ENCODE measurements at regions not wholly inside any gene's neighbourhood (a gene's known extent, or its start where the extent isn't known, plus 50 kb on each side); places are given as distances from the start of the nearest gene placed in this dataset.
"Not testable (repeated sequence)": the region's sequence is repeated elsewhere in the genome, so short reads cannot be mapped to it uniquely, and the experiment has no call there.

DNA sequence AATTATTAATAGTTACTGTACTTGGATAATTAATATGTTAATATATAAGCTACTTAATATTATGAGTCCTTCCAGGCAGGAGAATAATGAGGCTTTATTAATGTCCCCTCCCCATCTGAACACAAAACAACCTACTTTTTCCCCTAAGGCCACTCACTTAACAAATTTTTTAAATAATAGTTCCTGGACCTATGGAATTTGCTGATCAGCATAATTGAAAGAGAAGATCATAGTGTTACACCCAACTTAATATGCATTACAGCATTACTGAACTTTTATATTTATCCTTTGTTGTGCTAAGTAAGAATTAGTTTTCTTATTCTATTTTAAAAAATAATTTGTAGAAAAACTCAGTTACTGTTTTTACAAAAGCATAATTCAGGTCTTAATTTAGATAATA is 1537.7 kb upstream of the GOT2 start:
- DNase-seq (ENCODE audit: low read depth in 2 of 2) = no peak

DNA sequence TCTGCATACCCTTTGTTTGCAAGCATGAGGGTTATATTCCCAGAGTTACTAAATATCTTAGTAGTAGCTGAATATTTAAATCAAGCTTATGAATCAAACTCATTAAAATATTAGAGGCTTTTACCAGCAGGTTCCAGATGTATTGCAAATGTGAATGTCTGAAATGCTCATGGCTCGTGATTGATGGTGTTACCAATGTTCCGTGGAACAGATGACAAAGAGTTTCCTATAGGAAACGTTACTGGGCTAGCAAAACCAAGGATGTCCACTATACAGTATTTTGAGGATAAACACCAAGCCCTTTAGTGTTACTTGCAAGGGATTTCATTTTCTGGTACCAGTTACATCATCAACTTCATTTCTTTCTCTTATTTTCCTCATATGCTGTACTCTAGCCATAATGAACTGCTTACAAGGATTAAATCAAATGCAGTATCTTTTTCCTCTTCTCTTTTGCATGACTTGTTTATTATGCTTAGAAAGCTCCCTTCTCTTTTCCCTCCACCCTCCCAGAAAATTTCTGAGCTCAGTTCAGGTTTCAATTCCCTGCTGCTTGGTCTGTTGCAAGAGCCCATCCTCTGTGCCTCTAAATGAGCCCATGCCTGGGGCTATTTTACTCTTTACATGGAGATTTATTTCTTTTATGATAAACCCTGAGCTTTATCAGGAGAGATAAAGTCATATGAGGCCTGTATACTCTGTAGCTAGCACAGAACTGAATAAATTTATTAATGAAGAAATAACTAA is 1537.1 kb upstream of the GOT2 start:
- no peak for DNase-seq (ENCODE audit: low read depth in 2 of 2)

DNA sequence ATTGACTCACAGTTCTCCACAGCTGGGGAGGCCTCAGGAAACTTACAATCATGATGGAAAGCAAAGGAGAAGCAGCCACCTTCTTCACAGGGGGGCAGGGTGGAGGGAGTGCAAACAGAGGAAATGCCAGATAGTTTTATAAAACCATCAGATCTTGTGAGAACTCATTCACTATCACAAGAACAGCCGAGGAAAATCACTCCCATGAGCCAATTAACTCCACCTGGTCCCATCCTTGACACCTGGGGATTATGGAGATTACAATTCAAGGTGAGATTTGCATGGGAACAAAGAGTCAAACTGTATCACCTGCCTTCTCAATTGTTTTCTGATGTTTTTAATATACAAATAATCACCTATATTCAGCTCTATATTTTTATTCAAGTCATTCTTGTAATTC is 1527.3 kb upstream of the GOT2 start:
- DNase-seq (ENCODE audit: low read depth in 2 of 2) = no peak

DNA sequence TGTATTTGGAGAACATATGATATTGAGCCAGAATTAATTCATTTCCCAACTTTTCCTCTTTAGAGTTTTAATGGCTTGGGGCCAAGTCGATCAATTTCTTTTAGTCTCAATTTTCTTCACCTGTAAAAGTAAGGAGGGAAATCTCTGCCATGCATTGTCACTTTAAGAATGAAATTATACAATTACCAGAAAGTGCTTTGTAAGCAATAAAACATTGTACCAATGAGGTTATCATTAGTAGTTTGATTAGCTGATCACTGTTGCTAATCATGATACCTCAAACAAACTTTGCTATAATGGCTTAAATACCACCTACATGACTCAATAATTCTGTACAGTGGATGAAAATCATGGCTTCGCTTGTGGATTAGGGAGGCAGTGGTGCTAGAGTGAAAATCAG is 1525.8 kb upstream of the GOT2 start:
- no peak for DNase-seq (ENCODE audit: low read depth in 2 of 2)

DNA sequence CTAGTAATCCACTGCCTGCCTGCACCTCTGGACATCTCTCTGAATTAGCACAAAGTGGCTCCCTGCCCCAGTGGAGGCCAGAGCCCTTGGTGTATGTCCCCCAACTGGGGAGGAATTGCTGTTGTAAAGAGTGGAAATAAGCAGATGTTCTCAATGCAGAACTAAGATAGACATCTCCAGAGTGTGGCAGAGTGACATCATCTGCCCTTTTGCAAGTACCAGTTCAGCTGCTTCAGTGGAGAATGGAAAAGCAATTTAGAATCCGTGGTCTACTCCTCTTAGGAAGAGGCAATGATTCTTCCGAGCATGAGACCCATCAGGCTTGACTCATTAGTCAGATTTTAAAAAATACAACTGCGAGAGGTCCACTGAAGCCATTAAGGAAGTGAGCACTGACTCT is 1512.0 kb upstream of the GOT2 start:
- DNase-seq (ENCODE audit: low read depth in 2 of 2) = no peak

DNA sequence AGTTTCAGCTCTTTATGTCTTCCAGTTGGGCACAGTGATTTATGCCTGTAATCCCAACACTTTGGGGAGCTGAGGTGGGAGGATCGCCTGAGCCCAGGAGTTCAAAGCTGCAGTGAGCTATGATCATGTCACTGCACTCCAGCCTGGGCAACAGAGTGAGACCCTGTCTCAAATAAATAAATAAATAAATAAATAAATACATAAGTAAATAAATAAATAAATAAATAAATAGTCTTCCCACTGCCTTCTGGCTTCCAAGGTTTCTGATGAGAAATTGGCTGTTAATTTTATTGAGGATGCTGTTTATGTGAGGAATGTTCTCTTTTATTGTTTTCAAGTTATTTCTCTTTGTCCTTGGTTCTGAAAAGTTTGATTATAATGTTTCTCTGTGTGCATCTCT is 1507.6 kb upstream of the GOT2 start:
- no peak for DNase-seq (ENCODE audit: low read depth in 2 of 2)

DNA sequence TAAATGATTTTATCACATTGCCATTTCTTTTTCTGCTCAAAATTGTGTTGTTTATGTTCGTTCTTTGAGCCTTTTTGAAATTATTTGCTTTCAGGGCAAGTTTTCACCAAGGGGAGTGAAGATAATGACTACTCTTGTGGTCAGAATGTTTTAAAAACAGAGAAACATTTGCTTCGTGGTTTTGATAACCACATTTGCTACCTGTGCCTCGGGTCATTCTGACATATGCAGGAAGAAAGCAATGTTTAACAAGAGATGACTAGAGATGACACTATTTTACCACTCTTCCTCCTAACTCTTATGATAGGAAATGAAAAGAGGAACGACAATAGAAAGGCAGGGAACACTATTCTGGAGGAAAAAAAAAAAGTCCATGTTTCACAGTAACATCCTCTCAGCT is 1496.5 kb upstream of the GOT2 start:
- no peak for DNase-seq (ENCODE audit: low read depth in 2 of 2)

DNA sequence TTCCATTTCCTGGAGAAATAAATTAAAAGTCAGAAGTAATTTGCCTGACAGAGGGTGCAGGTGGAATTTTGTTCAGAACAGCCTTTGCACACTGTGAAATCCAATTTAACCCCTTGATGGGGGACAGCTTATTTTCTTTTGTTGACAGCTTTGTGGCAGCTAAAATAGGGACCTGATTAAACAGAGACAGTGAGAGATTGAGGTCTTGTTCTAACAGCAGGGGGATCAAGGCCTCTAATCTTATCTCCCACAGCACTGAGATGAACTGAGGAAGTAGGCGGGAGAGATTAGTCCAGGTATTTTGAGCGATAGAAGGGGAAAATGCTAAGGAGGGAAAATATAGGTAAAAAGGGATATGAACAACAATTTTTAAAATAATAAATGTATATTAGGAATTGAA is 1491.4 kb upstream of the GOT2 start:
- no peak for DNase-seq (ENCODE audit: low read depth in 2 of 2)

DNA sequence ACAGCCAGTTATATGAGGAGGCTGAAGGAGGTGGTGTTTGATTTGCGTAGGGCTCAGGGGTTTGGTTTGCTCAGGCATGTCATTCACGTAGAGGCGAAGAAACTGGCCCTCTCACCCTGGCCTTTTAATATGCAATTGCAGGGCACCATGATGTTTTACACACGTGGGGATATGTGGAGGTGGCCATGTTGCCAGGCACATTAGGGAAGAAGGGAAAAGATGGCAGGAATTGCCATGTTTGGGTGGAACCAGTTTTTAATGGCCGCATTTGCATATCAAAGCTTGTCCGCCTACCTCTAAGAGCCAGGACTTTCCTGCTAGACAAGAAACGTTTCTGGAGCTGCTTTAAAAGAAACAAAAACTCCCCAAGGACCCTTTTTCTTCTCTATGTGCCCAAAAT is 1483.7 kb upstream of the GOT2 start:
- no peak for DNase-seq (ENCODE audit: low read depth in 2 of 2)

DNA sequence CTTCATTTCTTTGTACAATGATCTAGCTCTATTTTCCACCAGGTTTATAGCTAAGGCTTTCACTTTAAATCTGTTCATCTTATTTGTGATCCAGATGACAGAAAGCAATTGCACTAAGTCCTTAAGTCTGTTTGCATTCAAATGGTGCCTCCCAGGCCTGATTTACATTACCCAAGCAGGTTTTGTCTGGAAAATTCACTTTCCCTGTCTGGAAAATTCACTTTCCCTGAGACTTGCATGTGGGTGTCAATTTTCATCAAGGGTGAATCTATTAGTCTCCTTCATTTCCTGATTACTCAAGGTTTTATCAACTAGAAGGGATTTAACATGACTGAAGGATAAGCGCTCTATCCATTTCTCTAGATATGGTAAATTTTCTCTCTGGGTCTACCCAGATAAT is 1480.2 kb upstream of the GOT2 start:
- DNase-seq (ENCODE audit: low read depth in 2 of 2) = no peak

DNA sequence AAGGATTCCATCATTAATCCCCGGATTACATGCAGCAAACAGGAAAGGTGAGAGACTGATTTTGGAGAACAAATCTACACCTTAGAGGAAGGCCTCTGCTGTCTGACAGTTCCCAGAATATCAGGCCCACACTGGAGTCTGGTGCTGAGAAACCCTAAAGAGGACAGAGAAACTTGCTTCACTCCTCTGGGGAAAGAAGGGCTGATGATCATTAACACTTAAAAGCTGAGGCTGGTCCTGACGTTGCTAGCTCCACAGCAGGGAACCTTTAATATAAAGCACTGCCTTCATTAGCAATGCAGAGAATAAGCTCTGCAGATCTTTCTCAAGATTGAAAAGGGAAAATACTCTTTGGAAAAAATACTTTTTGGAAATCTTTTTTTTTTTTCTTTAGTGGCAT is 1472.4 kb upstream of the GOT2 start:
- DNase-seq (ENCODE audit: low read depth in 2 of 2) = no peak

DNA sequence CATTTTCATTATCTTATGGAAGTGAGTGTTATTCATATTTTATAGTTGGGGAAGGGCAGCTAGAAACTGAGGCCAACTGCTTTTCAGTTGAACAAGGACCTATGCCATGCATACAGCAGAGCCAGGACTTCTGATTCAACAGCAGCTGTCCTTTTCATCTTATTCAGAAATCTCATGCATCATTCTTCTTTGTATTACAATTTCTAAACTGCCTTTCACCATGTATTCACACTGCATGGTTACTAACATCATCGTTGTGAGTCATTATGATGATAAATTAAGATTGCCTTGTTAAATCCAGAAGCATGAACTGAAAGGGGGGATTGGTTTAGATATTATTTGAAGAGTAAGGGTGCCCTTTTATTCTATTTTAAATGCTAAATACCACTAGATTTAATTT is 1470.1 kb upstream of the GOT2 start:
- DNase-seq (ENCODE audit: low read depth in 2 of 2) = no peak

DNA sequence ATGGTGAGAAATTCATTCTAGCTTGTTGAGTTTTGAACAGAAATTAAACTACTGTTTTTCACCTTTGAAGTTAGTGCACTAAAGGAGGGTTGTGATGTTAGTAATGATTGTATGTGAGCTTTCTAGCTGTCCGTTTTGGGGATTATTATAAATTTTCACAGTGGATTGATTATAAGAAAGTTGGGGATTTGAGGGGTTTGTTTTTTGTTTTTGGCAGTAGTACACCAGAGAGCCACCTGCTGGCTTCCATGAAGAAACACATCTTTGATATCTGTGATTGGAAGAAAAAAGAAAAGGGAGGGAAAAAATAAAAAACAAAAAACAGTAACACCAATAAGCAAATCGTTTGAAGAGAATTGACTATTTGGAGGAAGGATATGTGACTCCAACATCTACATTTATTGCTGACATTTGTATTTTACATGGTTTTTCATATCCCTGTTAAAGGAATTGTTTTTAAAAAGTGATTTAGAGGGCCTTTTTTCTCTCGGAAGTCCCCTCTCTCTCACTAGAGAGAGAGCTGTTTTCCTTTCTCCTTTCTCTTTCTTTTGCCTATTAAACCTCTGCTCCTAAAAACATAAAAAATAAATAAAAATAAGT is 1469.5 kb upstream of the GOT2 start:
- no peak for DNase-seq (ENCODE audit: low read depth in 2 of 2)

DNA sequence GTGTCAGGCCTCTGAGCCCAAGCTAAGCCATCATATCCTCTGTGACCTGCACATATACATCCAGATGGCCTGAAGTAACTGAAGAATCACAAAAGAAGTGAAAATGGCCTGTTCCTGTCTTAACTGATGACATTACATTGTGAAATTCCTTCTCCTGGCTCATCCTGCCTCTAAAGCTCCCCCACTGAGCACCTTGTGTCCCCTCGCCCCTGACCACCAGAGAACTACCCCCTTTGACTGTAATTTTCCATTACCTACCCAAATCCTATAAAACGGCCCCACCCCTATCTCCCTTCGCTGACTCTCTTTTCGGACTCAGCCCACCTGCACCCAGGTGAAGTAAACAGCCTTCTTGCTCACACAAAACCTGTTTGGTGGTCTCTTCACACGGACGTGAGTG is 1466.6 kb upstream of the GOT2 start:
- not testable (repeated sequence) for DNase-seq (ENCODE audit: low read depth in 2 of 2)

DNA sequence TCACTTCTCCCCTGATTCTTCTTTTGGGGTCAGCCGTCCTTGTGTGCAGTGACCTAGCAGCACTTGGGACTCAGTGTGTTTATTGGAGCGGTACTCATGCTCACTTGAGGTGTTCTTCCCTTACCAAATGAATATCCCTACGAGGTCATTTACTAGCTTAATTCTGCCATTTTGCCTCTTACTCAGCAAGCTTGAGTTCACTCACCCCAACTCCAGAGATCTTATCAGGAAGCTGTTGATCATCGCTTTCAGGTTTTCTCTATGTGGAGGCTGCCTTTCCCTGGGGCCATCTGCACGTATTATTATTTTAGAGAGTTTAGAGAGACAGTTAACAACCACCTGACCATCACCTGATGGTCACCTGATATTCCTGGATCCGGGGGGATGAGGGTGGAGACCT is 1466.0 kb upstream of the GOT2 start:
- no peak for DNase-seq (ENCODE audit: low read depth in 2 of 2)

DNA sequence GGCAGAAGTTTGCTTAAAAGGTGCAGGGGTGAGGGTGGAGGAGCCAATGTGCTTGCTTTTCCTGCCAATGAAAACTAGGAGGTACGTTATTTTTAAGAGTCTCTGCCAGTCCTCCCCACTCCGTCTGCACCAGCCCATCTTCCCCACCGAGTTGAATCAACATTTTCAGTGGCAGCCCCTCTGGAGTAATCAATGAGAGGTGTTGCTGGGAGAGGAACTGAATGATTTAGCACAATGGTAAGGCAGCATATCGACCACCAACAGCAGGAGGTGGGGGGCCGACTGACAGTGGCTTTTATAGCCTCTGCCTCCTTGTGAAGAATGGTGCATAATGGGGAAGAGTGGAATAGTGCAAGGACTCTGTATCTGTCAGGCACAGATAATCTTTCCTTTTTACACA is 1465.0 kb upstream of the GOT2 start:
- DNase-seq (ENCODE audit: low read depth in 2 of 2) = no peak

DNA sequence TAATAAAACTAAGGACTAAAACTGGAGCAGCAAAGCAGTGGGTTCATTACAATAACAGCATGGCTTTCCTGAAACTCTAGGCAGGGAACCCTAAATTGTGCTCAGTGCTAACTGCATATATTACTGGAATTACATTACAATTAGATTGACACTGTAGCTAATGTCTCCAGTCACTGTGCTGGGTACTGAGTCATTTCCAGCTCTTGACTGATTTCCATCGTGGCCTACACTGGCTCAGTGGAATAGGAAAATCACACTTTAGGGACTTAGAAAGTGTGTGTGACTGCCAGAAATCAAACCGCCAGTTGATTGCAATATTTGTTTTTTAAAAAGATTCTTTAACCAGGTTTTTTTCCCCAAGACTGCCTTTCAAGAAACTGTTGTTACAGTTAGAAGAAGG is 1447.4 kb upstream of the GOT2 start:
- no peak for DNase-seq (ENCODE audit: low read depth in 2 of 2)

DNA sequence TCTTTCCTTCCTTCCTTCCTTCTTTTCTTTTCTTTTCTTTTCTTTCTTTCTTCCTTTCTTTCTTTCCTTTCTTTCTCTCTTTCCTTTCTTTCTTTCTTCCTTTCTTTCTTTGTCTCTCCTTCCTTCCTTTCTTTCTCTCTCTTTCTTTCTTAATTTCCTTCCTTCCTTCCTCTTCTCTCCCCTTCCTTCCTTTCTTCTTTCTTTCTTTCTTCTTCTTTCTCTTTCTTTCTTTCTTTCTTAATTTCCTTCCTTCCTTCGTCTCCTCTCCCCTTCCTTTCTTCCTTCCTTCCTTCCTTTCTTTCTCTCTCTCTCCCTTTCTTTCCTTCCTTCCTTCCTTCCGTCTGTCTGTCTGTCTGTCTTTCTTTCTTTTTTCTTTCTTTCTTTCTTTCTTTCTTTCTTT is 1446.5 kb upstream of the GOT2 start:
- DNase-seq (ENCODE audit: low read depth in 2 of 2) = no peak

DNA sequence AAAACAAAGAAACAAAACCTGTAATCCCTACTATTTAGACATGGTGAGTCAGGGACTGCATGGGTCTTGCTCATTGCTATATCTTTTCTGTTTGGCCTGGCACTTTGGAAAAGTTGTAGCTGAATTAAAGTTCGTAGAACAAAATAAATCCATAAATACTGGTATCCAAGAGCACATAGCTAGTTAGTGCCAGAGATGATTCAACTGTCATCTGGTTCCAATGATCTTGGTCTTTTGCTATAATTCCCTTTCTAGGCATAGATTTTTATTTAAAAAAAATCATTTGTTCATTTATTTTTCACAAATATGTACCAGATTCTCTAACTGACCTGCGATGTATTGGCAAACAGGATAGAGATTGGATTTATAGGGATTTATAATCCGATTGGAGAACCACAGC is 1436.1 kb upstream of the GOT2 start:
- DNase-seq (ENCODE audit: low read depth in 2 of 2) = no peak

DNA sequence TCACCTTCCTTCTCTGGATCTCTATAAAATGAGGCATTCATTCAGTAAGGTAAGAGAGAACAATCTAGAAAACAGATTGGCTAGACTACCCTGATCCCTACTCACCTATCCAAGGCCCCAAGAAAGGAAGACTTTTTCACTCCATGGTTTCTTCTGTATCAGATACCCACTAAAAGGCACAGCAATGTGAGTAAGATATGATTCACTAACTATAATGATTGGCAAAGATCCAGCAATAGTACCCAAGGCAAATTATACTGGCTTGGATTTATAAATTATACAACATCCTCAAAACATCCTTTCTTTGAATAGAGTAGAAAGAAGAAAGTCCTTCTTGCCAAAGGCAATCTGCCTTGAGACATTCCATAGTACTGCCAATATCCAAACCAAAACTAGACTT is 1432.0 kb upstream of the GOT2 start:
- DNase-seq (ENCODE audit: low read depth in 2 of 2) = no peak

DNA sequence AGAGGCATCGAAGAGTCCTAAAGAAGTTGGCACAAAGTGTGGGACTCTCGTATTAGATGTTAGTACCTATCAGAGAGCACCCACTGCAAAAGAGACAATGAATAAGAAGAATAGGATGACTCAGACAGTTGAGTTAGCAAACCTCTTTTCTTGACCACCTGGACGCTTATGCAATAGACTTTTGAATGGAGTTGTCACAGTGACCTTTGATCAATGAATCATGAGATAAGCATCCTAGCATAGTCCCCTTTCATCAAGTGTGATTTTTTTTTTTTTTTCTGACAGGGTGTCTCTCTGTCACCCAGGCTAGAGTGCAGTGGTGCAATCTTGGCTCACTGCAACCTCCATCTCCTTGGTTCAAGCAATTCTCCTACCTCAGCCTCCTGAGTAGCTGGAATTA is 1417.9 kb upstream of the GOT2 start:
- DNase-seq (ENCODE audit: low read depth in 2 of 2) = no peak

DNA sequence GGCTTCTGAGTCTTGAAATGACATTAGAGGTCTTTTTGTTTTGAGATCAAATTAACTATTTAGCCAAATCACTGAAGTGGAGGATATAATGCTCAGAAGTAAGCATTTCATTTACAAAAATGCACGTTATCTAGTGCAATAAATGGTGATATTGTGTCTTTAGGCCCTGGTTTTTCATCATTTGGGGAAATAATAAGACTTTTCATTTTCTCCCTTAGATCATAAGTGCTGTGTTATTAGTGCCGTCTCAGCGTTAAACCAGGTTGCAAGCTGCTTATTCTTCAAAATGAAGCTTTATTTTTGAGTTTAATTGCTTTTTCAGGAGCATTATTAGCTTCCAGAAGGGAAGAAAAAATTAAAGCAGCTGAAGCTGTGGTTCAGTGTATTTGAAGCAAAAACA is 1416.8 kb upstream of the GOT2 start:
- DNase-seq (ENCODE audit: low read depth in 2 of 2) = no peak

DNA sequence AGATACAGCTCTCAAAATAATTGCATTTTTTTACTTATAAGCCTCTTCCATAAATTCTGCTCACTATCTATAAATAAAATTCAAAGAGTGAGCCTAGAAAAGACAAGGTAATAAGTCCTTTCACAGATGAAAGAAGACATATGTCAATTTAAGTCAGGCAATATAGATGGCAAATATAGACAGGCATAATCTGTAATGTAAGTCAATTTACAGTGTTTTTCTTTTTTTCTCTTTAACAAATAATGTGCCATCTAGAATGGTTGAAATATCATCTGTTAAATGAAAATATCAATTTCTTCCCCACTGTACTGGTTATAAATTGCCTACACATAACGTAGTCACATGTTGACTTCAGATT is 1409.2 kb upstream of the GOT2 start:
- no peak for DNase-seq (ENCODE audit: low read depth in 2 of 2)
